IMR-90 (cell line): ENCODE measurements at regions not wholly inside any gene's neighbourhood (a gene's known extent, or its start where the extent isn't known, plus 50 kb on each side); places are given as distances from the start of the nearest gene placed in this dataset.

Source experiments
- CTCF ChIP-seq: conservative IDR thresholded peaks from 2 replicates; pipeline ENCODE4 v1.5.1; 2012; ENCODE audit warnings: mild to moderate bottlenecking, low read depth, low read length, improper control_type of control experiment
- RFX5 ChIP-seq: IDR thresholded peaks from 2 replicates; pipeline ENCODE4 v1.8.0; 2012; ENCODE audit warnings: low read depth, mild to moderate bottlenecking, low read length, moderate library complexity

GRCh38 chr20:50358166-50358565 is 152.0 kb upstream of the PTPN1 start:
- no peak for TF ChIP-seq CTCF
- TF ChIP-seq RFX5 = no peak
